ENCODE measurements at regions not wholly inside any gene's neighbourhood (a gene's known extent, or its start where the extent isn't known, plus 50 kb on each side); places are given as distances from the start of the nearest gene placed in this dataset.

GRCh38 chr1:221949996-221950395 lies 208.1 kb upstream of the DUSP10 start:
- TF ChIP-seq PATZ1 (CRISPR knock-in tag; IDR thresholded peaks at IDR 0.05; ENCODE audit: borderline replicate concordance) (no peak), ZFP3 (CRISPR knock-in tag; IDR thresholded peaks at IDR 0.05) (no peak), ZNF70 (CRISPR knock-in tag; IDR thresholded peaks at IDR 0.05) (no peak), CREB5 (CRISPR knock-in tag; IDR thresholded peaks at IDR 0.05; ENCODE audit: low read depth) (no peak), OSR1 (CRISPR knock-in tag; IDR thresholded peaks at IDR 0.05) (no peak), BACH2 (CRISPR knock-in tag; IDR thresholded peaks at IDR 0.05; ENCODE audit: borderline replicate concordance) (no peak), SNAI2 (CRISPR knock-in tag; IDR thresholded peaks at IDR 0.05) (no peak), ARNTL (CRISPR knock-in tag; IDR thresholded peaks at IDR 0.05; ENCODE audit: borderline replicate concordance, low read depth) (no peak)

Measured in SK-N-SH treated with all-trans-retinoic acid at 6 μM for 48 hours (cell line).